SK-N-SH (cell line): ENCODE measurements at regions not wholly inside any gene's neighbourhood (a gene's known extent, or its start where the extent isn't known, plus 50 kb on each side); places are given as distances from the start of the nearest gene placed in this dataset.

Experiments used
- EZH2phosphoT487 ChIP-seq: fragments of 200-600 bp; sonication (generic); IDR thresholded peaks from 2 replicates; pipeline ENCODE4 v1.6.1; 2017; ENCODE audit warnings: low read depth, mixed run types, mild to moderate bottlenecking, antibody characterized with exemption, moderate library complexity, borderline replicate concordance
- GABPA ChIP-seq: IDR thresholded peaks from 2 replicates; pipeline ENCODE4 v1.4.0; 2012; ENCODE audit warnings: low read depth, mild to moderate bottlenecking
- POLR2AphosphoS5 ChIP-seq: IDR thresholded peaks from 2 replicates; pipeline ENCODE4 v1.6.1; 2012; ENCODE audit warnings: low read depth, low read length
- REST ChIP-seq: IDR thresholded peaks from 2 replicates; pipeline ENCODE4 v1.6.1; 2012; ENCODE audit warnings: mild to moderate bottlenecking, low read depth, low read length, moderate library complexity
- SIN3A ChIP-seq: IDR thresholded peaks from 2 replicates; pipeline ENCODE4 v1.6.1; 2012; ENCODE audit warnings: low read depth, mild to moderate bottlenecking, low read length, moderate library complexity, borderline replicate concordance
- TAF1 ChIP-seq: IDR thresholded peaks from 2 replicates; pipeline ENCODE4 v1.6.1; 2012; ENCODE audit warnings: low read depth, mild to moderate bottlenecking, low read length, moderate library complexity, borderline replicate concordance
- TF ChIP-seq, protein P1 (sequence below): IDR thresholded peaks from 2 replicates; pipeline ENCODE4; 2012
- TF ChIP-seq, protein P2 (sequence below): fragments of 200-600 bp; sonication (generic); IDR thresholded peaks from 2 replicates; pipeline ENCODE4 v1.6.1; 2017; ENCODE audit warnings: antibody characterized with exemption, mild to moderate bottlenecking, moderate library complexity

GRCh38 chr4:114349543-114350175 lies 248.9 kb upstream of the UGT8 start:
- no peak for TF ChIP-seq REST
- TF ChIP-seq, protein P1, sequence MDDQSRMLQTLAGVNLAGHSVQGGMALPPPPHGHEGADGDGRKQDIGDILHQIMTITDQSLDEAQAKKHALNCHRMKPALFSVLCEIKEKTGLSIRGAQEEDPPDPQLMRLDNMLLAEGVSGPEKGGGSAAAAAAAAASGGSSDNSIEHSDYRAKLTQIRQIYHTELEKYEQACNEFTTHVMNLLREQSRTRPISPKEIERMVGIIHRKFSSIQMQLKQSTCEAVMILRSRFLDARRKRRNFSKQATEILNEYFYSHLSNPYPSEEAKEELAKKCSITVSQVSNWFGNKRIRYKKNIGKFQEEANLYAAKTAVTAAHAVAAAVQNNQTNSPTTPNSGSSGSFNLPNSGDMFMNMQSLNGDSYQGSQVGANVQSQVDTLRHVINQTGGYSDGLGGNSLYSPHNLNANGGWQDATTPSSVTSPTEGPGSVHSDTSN: no peak
- no peak for TF ChIP-seq POLR2AphosphoS5
- no peak for TF ChIP-seq EZH2phosphoT487
- no peak for TF ChIP-seq TAF1
- TF ChIP-seq SIN3A: no peak
- TF ChIP-seq, protein P2, sequence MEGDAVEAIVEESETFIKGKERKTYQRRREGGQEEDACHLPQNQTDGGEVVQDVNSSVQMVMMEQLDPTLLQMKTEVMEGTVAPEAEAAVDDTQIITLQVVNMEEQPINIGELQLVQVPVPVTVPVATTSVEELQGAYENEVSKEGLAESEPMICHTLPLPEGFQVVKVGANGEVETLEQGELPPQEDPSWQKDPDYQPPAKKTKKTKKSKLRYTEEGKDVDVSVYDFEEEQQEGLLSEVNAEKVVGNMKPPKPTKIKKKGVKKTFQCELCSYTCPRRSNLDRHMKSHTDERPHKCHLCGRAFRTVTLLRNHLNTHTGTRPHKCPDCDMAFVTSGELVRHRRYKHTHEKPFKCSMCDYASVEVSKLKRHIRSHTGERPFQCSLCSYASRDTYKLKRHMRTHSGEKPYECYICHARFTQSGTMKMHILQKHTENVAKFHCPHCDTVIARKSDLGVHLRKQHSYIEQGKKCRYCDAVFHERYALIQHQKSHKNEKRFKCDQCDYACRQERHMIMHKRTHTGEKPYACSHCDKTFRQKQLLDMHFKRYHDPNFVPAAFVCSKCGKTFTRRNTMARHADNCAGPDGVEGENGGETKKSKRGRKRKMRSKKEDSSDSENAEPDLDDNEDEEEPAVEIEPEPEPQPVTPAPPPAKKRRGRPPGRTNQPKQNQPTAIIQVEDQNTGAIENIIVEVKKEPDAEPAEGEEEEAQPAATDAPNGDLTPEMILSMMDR: no peak
- no peak for TF ChIP-seq GABPA
